K562 (cell line): ENCODE measurements at regions not wholly inside any gene's neighbourhood (a gene's known extent, or its start where the extent isn't known, plus 50 kb on each side); places are given as distances from the start of the nearest gene placed in this dataset.

Experiments used
- ATAC-seq: fragments of 200-7000 bp; cut with Tn5 transposase; 3 replicates; pipeline ENCODE4 v1.9.1; 2020; ENCODE audit warnings: moderate library complexity
- BruUV-seq: library from RNA; stranded (reverse); fragments of 400-500 nt; replicated peaks from 2 replicates; lab custom pipeline; 2021; lab: Mats Ljungman, UMichigan
- CTCF ChIA-PET: fragments of 300-600 bp; formaldehyde crosslinking; extraction: SDS; loops from one replicate; lab custom pipeline; 2021; ENCODE audit warnings: low intra/inter-chr PET ratio; lab: Yijun Ruan, JAX
- POLR2A ChIA-PET: fragments of 300-600, 350-650 bp; sonication (Branson Sonifier 250); formaldehyde crosslinking; extraction: SDS; loops from one replicate; lab custom pipeline; 2021; ENCODE audit warnings: antibody characterized with exemption, inconsistent platforms; lab: Yijun Ruan, JAX
- DNase-seq, 4 experiments: peaks; one replicate each; pipeline versions ENCODE4 v3.0.0 to v3.0.0-alpha.2; 2011 to 2018; ENCODE audit warnings: low spot score in 3 of 4, mixed read lengths in 3 of 4; ENCODE audit errors: extremely low read depth in 1 of 4
- FAIRE-seq: peaks from 2 replicates; lab custom pipeline; 2011; peaks lifted over from hg19 to GRCh38; lab: Jason Lieb, UNC
- H2AFZ ChIP-seq: 2 replicates; pipeline ENCODE4 v1.6.0; 2011; ENCODE audit warnings: low read depth, low read length, control low read depth, inconsistent platforms
- H3K27ac ChIP-seq: fragments of 200-600 bp; 3 replicates; pipeline ENCODE4 v1.8.0; 2011; ENCODE audit warnings: low read depth, mild to moderate bottlenecking, control low read depth, inconsistent platforms, low read length, moderate library complexity, mixed read lengths; ENCODE audit errors: extremely low read depth
- H3K27me3 ChIP-seq, 2 experiments: fragments of 300-600 bp in 1 of 2; 2 replicates in 1 of 2; 3 replicates in 1 of 2; pipeline versions ENCODE4 v1.6.0 to v1.8.0; 2011; ENCODE audit warnings: inconsistent platforms in 2 of 2, low read length in 2 of 2, mild to moderate bottlenecking in 1 of 2, mixed read lengths in 1 of 2, moderate library complexity in 1 of 2; ENCODE audit not compliant: control insufficient read depth in 2 of 2, insufficient read depth in 2 of 2
- H3K36me3 ChIP-seq: fragments of 300-600 bp; 3 replicates; pipeline ENCODE4 v1.8.0; 2011; ENCODE audit warnings: mild to moderate bottlenecking, low read length, inconsistent platforms; ENCODE audit not compliant: control insufficient read depth, insufficient read depth
- H3K4me1 ChIP-seq, 2 experiments: fragments of 200-600 bp in 1 of 2; replicated peaks in 1 of 2; 2 replicates in 1 of 2; 3 replicates in 1 of 2; pipeline versions ENCODE4 v1.5.1 to v1.8.0; 2011; ENCODE audit warnings: inconsistent platforms in 2 of 2, low read length in 2 of 2, mild to moderate bottlenecking in 1 of 2, mixed read lengths in 1 of 2, moderate library complexity in 1 of 2; ENCODE audit not compliant: control insufficient read depth in 2 of 2, insufficient read depth in 2 of 2
- H3K4me2 ChIP-seq: 2 replicates; pipeline ENCODE4 v1.6.1; 2011; ENCODE audit warnings: low read length, control low read depth, inconsistent platforms, mixed read lengths; ENCODE audit not compliant: insufficient read depth
- H3K4me3 ChIP-seq: fragments of 200-600 bp; sonication (generic), shearing (Covaris generic); 2 replicates; pipeline ENCODE4 v1.5.1; 2016; ENCODE audit warnings: control low read depth, inconsistent platforms
- H3K79me2 ChIP-seq: fragments of 200-600 bp; 3 replicates; pipeline ENCODE4 v1.8.0; 2011; ENCODE audit warnings: low read length, inconsistent platforms; ENCODE audit not compliant: control insufficient read depth, insufficient read depth
- H3K9ac ChIP-seq, 2 experiments: 2 replicates each; pipeline versions ENCODE4 v1.6.0 to v1.6.1; 2011; ENCODE audit warnings: low read depth in 2 of 2, low read length in 2 of 2, control low read depth in 1 of 2, inconsistent platforms in 1 of 2, mild to moderate bottlenecking in 1 of 2, mixed read lengths in 1 of 2; ENCODE audit not compliant: insufficient read depth in 1 of 2
- H3K9me1 ChIP-seq: one replicate; pipeline ENCODE4 v1.6.0; 2011; ENCODE audit warnings: inconsistent platforms, mild to moderate bottlenecking, low read length, moderate library complexity; ENCODE audit not compliant: control insufficient read depth, insufficient read depth
- H3K9me3 ChIP-seq: replicated peaks from 2 replicates; pipeline ENCODE4 v1.5.1; 2011; ENCODE audit warnings: low read depth, low read length, inconsistent platforms; ENCODE audit not compliant: control insufficient read depth, insufficient read depth
- H4K20me1 ChIP-seq: replicated peaks from 2 replicates; pipeline ENCODE4 v1.6.1; 2011; ENCODE audit warnings: low read length, inconsistent platforms, mixed read lengths; ENCODE audit not compliant: control insufficient read depth, insufficient read depth
- ARNT ChIP-seq, 2 experiments: fragments of 450-650 bp; IDR thresholded peaks; 2 replicates each; pipeline ENCODE4 v1.6.1; 2016; ENCODE audit warnings: mild to moderate bottlenecking in 1 of 2
- CBFA2T2 ChIP-seq: fragments of 450-650 bp; conservative IDR thresholded peaks from 2 replicates; pipeline ENCODE4 v1.6.1; 2017; ENCODE audit warnings: mild to moderate bottlenecking
- EHMT2 ChIP-seq: fragments of 450-650 bp; IDR thresholded peaks from 2 replicates; pipeline ENCODE4 v1.6.1; 2018; ENCODE audit warnings: antibody characterized with exemption
- MAZ ChIP-seq, 2 experiments: fragments of 450-650 bp in 1 of 2; sonication (generic) in 1 of 2; formaldehyde crosslinking; IDR thresholded peaks in 1 of 2; conservative IDR thresholded peaks in 1 of 2; 2 replicates each; pipeline versions ENCODE4 v1.4.0 to v1.5.0; 2020; ENCODE audit warnings: mild to moderate bottlenecking in 1 of 2, missing genetic modification reagents in 1 of 2
- NCOR1 ChIP-seq: fragments of 450-650 bp; IDR thresholded peaks from 2 replicates; pipeline ENCODE4 v1.6.1; 2016; ENCODE audit warnings: mild to moderate bottlenecking, moderate library complexity
- PCBP1 ChIP-seq: fragments of 200-400 bp; formaldehyde crosslinking; IDR thresholded peaks from 2 replicates; pipeline ENCODE4 v1.6.1; 2018; ENCODE audit warnings: mild to moderate bottlenecking, low read depth, low read length; ENCODE audit not compliant: poor library complexity, severe bottlenecking
- PHB ChIP-seq: fragments of 250-450 bp; sonication (Bioruptor Pico); IDR thresholded peaks from 2 replicates; pipeline ENCODE4 v1.5.0; 2021
- POLR2AphosphoS5 ChIP-seq: IDR thresholded peaks from 2 replicates; pipeline ENCODE4 v1.6.1; 2011; ENCODE audit warnings: mild to moderate bottlenecking, low read depth, low read length, moderate library complexity; ENCODE audit not compliant: control insufficient read depth, insufficient read depth
- POLR2B ChIP-seq: fragments of 450-650 bp; IDR thresholded peaks from 2 replicates; pipeline ENCODE4 v1.6.1; 2018; ENCODE audit warnings: low read depth; ENCODE audit not compliant: partially characterized antibody
- SRF ChIP-seq, 2 experiments: fragments of 250-450, 450-650 bp in 1 of 2; sonication (Bioruptor Pico) in 1 of 2; sonication (generic) in 1 of 2; formaldehyde crosslinking; IDR thresholded peaks; 2 replicates each; pipeline versions ENCODE4 v1.5.0 to v1.5.1; 2020 to 2022; ENCODE audit warnings: mild to moderate bottlenecking in 1 of 2, missing genetic modification reagents in 1 of 2
- XRCC5 ChIP-seq: fragments of 200-400 bp; formaldehyde crosslinking; IDR thresholded peaks from 2 replicates; pipeline ENCODE4 v1.6.1; 2017; ENCODE audit warnings: low read depth, mild to moderate bottlenecking, low read length
- ZNF217 ChIP-seq: sonication (generic); formaldehyde crosslinking; IDR thresholded peaks from 2 replicates; pipeline ENCODE4 v1.8.0; 2022; ENCODE audit warnings: mild to moderate bottlenecking, missing genetic modification reagents
- ZNF668 ChIP-seq: fragments of 250-450 bp; sonication (Bioruptor Pico); IDR thresholded peaks from 2 replicates; pipeline ENCODE4 v1.8.0; 2022; ENCODE audit warnings: mild to moderate bottlenecking, inconsistent platforms
- WGBS: fragments of 100-300 bp; shearing (Covaris generic); methylation state at CpG from one replicate; pipeline ENCODE4 v1.1.6; 2016; ENCODE audit warnings: low coverage, mixed read lengths; ENCODE audit not compliant: insufficient coverage; ENCODE audit errors: missing lambda C conversion rate; 5-methylcytosine and 5-hydroxymethylcytosine counted together
- in situ Hi-C: fragments of 300-500 bp; cut with MboI; formaldehyde crosslinking; loops from 4 replicates; pipeline ENCODE4 v1.15.0; 2018; ENCODE audit warnings: inconsistent platforms, mixed read lengths
- intact Hi-C: fragments of 100-400 bp; cut with micrococcal nuclease; formaldehyde crosslinking; loops from 2 replicates; pipeline ENCODE4 v1.14.2; 2022
- TF ChIP-seq, protein P1 (sequence below): fragments of 450-650 bp; IDR thresholded peaks from 2 replicates; pipeline ENCODE4 v1.6.1; 2018; ENCODE audit not compliant: partially characterized antibody

DNA sequence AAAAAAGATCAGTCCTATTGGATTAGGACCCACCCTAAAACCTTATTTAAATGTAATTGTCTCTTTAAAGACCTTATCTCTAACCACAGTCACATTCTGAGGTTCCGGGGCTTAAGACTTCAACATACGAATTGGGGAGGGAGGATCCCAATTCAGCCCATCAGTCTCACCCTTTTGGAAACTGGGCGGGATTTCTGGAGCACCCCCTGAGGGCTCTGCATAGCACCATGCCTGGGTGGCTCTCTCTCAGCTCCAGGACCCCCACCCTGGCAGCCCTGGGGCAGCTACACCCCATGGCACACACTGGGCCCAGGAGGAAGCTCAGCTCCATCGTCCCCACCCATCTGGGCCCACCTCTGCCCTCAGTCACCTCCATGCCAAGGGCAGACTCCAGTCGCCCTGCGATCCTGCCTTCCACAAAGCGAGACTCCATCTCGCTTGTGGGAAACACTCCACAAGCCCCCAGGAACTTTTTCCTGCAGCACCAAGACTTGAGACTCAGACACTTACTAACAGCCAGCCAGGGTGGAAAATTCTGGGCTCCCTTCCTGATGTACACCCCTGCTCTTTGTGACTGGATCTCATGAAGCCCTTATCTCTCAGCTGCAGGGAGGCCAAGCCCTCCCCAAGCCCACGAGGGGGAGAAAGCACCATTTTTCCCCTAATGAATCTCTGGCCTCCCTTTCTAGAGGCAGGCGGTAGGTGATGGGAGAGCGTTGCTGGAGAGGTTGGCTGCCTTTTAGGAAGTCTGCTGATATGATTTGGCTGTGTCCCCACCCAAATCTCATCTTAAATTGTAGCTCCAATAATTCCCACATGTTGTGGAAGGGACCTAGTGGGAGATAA is 90.8 kb upstream of the KDM7A start:
- Histone ChIP-seq H4K20me1 (no peaks in the 10 kb centered on the region), H3K27me3 (no peaks in the 10 kb centered on the region), H3K9me1 (no peaks in the 10 kb centered on the region), H3K9me3 (0 out of 2 replicates have a peak, but pooled peaks cover 3% of the 10 kb centered on the region), H3K36me3 (no peaks in the 10 kb centered on the region), H3K27ac (peak overlapping the region; percentile 23; the same call in 2 of the 3 replicates), H3K9ac (peak overlapping the region; percentile 12 to 84; a peak in 2 of 4 replicates), H3K4me3 (no peak overlapping the region), H3K79me2 (no peaks in the 10 kb centered on the region), H3K4me2 (peak overlapping the region; percentile 67), H3K4me1 (peaks cover 10 to 13% of the 10 kb centered on the region in 2 experiments), H2AFZ (peak overlapping the region; percentile 75)
- ChIA-PET CTCF (no interaction called here), POLR2A (interaction anchor here (0.6 kb wide), 1 partner anchor 96 kb away, joined by 3 read pairs; no protein-coding TSS in a partner anchor)
- peak; percentile 84 to 96 (median 92) for DNase-seq
- FAIRE-seq, result peak; percentile 93
- 8% methylated on average over 11 of the region's 11 CpGs for WGBS
- BruUV-seq, result no TSS peak
- ATAC-seq, result peak; percentile 91
- intact Hi-C loops (no loop called here), in situ Hi-C loops (no loop called here)
- TF ChIP-seq, protein P1, sequence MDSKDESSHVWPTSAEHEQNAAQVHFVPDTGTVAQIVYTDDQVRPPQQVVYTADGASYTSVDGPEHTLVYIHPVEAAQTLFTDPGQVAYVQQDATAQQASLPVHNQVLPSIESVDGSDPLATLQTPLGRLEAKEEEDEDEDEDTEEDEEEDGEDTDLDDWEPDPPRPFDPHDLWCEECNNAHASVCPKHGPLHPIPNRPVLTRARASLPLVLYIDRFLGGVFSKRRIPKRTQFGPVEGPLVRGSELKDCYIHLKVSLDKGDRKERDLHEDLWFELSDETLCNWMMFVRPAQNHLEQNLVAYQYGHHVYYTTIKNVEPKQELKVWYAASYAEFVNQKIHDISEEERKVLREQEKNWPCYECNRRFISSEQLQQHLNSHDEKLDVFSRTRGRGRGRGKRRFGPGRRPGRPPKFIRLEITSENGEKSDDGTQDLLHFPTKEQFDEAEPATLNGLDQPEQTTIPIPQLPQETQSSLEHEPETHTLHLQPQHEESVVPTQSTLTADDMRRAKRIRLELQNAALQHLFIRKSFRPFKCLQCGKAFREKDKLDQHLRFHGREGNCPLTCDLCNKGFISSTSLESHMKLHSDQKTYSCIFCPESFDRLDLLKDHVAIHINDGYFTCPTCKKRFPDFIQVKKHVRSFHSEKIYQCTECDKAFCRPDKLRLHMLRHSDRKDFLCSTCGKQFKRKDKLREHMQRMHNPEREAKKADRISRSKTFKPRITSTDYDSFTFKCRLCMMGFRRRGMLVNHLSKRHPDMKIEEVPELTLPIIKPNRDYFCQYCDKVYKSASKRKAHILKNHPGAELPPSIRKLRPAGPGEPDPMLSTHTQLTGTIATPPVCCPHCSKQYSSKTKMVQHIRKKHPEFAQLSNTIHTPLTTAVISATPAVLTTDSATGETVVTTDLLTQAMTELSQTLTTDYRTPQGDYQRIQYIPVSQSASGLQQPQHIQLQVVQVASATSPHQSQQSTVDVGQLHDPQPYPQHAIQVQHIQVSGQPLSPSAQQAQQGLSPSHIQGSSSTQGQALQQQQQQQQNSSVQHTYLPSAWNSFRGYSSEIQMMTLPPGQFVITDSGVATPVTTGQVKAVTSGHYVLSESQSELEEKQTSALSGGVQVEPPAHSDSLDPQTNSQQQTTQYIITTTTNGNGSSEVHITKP, result peak; percentile 90
- TF ChIP-seq POLR2AphosphoS5 (peak; percentile 66), PHB (no peak), EHMT2 (peak; percentile 78), CBFA2T2 (peak; percentile 81), ZNF668 (CRISPR knock-in tag) (no peak), SRF (CRISPR knock-in tag; IDR thresholded peaks at IDR 0.05) (peak in 1 of 2 experiments; percentile 42; a peak in 1 of 4 replicates), ARNT (IDR thresholded peaks at IDR 0.05) (peak; percentile 59 to 69; a peak in 3 of 4 replicates), XRCC5 (0 out of 2 replicates have a peak, but pooled peaks have one; percentile 26), NCOR1 (peak; percentile 82), POLR2B (no peak), ZNF217 (CRISPR knock-in tag) (no peak), MAZ (CRISPR knock-in tag; conservative IDR thresholded peaks at IDR 0.05 in 1 of 2, IDR thresholded peaks at IDR 0.05 in 1 of 2) (peak in 1 of 2 experiments; percentile 61; a peak in 1 of 4 replicates), PCBP1 (no peak)
